D721Med (cell line): ENCODE measurements at regions not wholly inside any gene's neighbourhood (a gene's known extent, or its start where the extent isn't known, plus 50 kb on each side); places are given as distances from the start of the nearest gene placed in this dataset.

Experiments used
- DNase-seq: peaks from one replicate; pipeline ENCODE4 v3.0.0; 2011; ENCODE audit warnings: low spot score; ENCODE audit not compliant: insufficient read length
- FAIRE-seq: peaks from 2 replicates; lab custom pipeline; 2011; peaks lifted over from hg19 to GRCh38; lab: Jason Lieb, UNC
- TF ChIP-seq, protein P1 (sequence below): IDR thresholded peaks from 2 replicates; pipeline ENCODE4 v1.5.1; 2012; ENCODE audit warnings: mild to moderate bottlenecking, control low read depth; ENCODE audit not compliant: insufficient read depth; ENCODE audit errors: missing control alignments

DNA sequence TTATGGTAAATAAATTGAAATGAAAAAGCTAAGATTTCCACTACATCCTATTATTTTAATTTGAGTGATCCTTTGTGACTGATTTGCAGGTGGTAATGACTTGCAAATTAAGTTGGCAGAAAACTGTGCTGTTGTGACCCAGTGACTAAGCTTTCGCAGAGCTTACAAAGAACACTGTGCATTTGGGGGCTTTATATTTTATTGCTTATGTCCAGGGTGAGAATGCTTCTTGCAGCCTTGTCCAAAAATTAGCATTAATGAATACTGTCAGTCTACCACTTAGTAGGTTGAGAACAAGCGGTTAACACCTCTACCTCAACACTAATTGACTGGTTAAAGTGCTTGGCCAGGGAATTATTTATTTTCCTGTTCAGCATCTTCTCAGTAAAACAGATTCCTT is 991.3 kb upstream of the DIAPH2 start:
- DNase-seq (no peak), FAIRE-seq (no peak)
- TF ChIP-seq, protein P1, sequence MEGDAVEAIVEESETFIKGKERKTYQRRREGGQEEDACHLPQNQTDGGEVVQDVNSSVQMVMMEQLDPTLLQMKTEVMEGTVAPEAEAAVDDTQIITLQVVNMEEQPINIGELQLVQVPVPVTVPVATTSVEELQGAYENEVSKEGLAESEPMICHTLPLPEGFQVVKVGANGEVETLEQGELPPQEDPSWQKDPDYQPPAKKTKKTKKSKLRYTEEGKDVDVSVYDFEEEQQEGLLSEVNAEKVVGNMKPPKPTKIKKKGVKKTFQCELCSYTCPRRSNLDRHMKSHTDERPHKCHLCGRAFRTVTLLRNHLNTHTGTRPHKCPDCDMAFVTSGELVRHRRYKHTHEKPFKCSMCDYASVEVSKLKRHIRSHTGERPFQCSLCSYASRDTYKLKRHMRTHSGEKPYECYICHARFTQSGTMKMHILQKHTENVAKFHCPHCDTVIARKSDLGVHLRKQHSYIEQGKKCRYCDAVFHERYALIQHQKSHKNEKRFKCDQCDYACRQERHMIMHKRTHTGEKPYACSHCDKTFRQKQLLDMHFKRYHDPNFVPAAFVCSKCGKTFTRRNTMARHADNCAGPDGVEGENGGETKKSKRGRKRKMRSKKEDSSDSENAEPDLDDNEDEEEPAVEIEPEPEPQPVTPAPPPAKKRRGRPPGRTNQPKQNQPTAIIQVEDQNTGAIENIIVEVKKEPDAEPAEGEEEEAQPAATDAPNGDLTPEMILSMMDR = no peak

DNA sequence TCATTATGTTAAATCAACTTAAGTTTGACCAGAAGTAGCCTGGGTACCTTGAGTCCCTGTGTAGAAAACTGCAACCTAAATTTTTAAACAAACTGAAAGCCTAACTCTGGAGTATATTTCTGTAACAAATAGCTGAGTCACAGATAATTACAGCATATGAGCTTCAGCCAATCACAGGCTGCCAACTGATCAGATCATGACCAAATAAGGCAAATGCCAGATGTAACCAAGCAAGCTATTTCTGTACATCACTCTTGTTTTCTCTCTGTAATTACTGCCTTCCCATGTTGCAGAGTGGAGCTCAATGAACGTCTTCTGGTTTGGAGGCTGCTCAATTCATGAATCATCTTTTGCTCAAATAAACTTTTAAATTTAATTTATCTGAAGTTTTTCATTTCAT is 980.9 kb upstream of the DIAPH2 start:
- no peak for DNase-seq
- no peak for FAIRE-seq
- TF ChIP-seq, protein P1 = no peak

DNA sequence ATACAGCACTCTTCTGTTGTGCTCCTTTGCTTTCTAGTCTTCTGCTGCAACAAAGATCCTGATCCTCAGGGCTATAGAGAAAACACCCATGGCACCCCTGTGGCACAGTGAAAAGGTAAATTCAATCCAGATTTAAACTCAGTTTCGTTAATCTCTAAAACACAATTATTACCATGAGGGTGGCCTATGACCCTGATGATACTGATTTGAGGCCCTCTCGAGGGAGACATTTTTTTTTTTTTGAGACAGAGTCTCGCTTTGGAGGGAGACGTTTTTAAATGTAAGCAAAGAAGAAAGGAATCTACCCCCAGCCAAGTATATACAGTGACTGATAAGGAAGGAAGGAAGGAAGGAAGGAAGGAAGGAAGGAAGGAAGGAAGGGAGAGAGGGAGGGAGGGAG is 967.8 kb upstream of the DIAPH2 start:
- DNase-seq = no peak
- FAIRE-seq = no peak
- TF ChIP-seq, protein P1 = no peak

DNA sequence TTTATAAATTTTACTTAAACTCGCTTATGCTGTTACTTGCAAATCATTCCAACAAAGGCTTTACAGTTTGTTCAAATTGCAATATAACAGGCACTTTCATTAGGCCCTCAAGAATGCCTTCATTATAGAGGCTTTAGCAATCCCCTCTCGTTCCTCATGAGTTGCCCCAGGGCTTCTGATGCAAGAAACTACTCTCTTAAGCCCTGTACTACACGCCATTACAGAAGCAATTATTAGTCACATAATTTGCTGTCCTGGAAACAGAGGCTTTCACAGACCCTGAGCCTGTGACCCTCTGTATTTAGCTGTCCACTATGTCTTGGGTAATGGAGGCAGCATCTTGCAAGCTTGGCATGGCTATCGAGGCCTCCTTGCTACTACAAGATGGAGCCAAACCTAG is 965.9 kb upstream of the DIAPH2 start:
- DNase-seq (no peak), FAIRE-seq (no peak)
- TF ChIP-seq, protein P1 = no peak

DNA sequence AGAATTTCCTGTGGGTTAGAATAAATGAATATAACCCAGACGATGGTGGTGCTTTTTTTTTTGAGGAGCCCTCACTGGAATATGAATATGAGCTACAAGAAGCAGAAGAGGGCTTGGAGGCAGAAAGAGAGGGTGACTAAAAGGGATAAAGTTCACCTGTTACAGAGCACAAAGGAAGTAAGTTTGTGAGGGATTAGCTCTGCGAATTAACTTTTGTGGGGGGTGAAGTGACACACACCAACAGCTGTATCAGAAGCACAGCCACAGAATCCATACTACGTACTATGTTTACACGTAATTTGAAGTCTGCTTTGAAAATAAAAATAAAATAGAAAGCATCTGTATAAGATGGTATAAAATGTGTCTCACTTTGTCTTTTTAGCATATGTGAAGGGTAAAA is 963.6 kb upstream of the DIAPH2 start:
- no peak for FAIRE-seq
- TF ChIP-seq, protein P1 = no peak
- DNase-seq = no peak

DNA sequence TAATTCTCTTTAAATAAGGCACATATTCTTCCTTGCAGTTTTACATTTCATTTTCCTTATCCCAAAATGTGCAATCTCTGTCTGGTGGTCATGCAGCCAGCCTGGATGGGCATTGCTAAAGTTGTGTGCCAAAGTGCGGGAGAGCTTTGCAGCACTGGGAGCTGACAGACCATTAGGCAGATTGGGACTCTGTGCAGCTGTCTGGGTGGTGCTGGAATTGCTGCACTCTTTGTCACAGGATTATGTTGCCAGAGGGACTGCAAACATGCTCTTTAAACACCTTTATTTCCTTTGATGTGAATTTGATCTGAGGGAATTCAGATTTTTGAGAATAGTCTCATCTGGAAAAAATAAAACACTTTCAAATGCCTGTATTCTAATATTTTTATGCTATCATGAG is 956.2 kb upstream of the DIAPH2 start:
- DNase-seq = no peak
- TF ChIP-seq, protein P1 = no peak

DNA sequence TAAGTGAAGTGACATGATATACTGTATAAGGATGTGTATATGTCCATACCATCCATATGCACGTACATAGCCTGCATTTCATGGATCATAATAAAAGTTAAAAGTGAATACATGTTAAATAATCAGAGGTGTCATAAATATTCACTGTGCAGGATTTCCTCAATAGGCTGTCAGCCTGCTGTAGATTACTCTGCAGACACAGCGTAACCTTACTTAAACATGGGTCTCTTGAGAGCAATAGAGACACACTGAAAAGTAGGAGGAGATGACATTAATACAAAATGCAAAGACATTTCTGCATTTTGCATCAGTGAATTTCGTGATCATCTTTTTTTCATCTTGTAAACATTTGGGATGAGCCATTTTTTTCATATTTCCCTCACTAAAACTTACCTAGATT is 955.2 kb upstream of the DIAPH2 start:
- DNase-seq = no peak
- TF ChIP-seq, protein P1 = no peak
- no peak for FAIRE-seq

More for the DNA sequence above, 956.2 kb upstream of the DIAPH2 start:
- peak; percentile 46 for FAIRE-seq
